ENCODE measurements at regions not wholly inside any gene's neighbourhood (a gene's known extent, or its start where the extent isn't known, plus 50 kb on each side); places are given as distances from the start of the nearest gene placed in this dataset.
"Not testable (repeated sequence)": the region's sequence is repeated elsewhere in the genome, so short reads cannot be mapped to it uniquely, and the experiment has no call there.

DNA sequence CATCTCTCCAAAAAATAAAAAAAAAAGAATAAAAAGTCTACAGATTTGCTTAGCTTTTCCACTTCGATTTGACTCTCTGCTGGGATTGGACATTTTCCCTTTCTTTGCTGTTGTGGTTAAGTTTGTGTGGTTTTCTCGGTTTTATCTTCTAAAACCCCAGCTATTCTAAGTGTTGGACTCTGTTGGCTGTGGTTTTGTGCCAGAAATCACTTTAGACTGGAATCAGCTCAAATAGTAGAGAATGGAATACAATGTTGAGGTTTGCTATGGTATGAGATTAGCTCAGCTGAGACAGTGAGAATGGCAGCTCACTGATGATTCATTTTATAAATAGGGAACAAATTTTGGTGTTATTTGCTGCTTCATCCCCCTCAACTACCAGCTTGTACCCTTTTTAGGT, 116.0 kb downstream of the BUB3 start:
- no peak for DNase-seq (ENCODE audit: low spot score)

DNA sequence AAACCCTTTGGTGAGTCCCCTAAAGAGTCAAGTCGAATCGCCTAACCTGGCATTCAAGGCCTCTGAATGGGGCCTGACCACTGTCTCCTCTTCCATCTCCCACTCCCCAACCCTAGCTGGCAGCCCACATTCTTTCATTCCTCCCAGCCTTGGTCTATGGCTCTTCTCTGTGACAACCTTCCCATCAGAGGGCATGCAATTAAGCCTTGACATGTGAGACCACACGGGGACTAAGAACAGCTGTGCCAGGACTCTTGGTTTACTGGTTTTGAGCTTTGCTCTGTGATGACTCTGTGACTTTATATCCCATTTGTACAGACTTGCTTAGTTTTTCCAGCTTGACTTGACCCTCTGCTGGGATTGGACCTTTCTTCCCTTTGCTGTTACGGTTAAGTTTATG, 116.6 kb downstream of the BUB3 start:
- DNase-seq (ENCODE audit: low spot score): no peak

- DNase-seq (ENCODE audit: low spot score): no peak
These were observed 118.0 kb downstream of the BUB3 start for GRCh38 chr10:123272171-123272570.

DNA sequence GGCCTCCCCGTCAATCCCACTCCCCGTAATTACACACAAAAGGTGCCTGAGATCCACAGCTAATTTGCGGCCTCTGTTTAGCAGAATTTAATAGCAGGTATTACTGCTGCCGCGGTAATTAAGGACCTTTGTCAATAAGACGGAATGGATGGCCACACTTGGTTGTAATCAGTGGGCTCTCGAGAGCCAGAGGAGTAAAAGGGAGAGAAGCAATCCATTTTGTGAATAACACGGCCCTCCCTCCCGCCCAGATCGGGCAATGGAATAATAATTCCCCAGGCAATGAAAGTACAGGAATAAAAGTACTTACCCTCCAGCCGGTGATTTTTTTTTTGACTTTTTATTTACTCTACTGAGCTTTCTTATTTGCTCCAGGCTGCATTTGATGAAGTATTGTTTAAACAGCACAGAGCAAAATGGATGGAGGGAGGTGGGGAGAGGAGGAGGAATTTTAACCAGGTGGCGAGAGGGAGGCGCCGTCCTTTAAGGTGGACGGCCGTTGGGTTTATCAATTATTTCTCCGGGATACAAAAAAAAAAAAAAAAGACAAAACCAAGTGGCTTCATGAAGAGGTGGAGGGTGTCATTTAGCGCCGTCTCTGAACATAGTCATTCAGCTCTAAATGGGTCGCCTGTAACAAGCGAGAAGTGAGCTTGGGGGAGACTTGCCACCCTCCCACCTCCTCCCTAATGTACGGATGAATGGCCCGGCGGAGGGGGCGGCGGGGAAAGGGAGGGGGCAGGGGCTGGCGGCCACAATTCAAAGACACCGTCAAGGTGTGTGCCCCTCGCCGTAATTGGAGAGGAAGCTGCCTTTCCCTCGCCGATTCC, 120.3 kb downstream of the BUB3 start:
- DNase-seq (ENCODE audit: low spot score): no peak

GRCh38 chr10:123275136-123275564, 120.9 kb downstream of the BUB3 start:
- DNase-seq (ENCODE audit: low spot score): no peak

DNA sequence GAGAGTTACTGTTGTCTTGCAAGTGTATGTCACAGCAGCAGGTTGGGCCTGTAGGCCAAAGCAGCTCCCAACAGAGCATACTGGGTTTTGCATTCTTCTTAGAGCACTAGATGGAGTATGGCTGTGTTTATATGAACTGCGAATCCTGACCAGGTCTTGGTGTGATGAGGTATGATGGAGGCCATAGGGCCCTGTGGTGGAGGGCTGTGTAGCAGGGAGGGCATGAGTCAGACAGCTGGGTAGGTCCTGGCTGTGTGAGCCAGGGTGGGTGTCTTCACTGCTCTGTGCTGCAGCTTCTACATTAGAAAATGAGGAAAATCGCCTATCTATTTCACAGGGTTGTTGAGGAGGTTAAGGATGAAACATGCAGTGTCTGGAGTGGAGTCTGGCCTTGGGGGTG, 124.2 kb downstream of the BUB3 start:
- DNase-seq (ENCODE audit: low spot score): no peak

- DNase-seq (ENCODE audit: low spot score): not testable (repeated sequence)
These were observed 129.2 kb downstream of the BUB3 start for GRCh38 chr10:123283371-123283770.

GRCh38 chr10:123284022-123284421, 129.8 kb downstream of the BUB3 start:
- DNase-seq (ENCODE audit: low spot score): no peak

DNA sequence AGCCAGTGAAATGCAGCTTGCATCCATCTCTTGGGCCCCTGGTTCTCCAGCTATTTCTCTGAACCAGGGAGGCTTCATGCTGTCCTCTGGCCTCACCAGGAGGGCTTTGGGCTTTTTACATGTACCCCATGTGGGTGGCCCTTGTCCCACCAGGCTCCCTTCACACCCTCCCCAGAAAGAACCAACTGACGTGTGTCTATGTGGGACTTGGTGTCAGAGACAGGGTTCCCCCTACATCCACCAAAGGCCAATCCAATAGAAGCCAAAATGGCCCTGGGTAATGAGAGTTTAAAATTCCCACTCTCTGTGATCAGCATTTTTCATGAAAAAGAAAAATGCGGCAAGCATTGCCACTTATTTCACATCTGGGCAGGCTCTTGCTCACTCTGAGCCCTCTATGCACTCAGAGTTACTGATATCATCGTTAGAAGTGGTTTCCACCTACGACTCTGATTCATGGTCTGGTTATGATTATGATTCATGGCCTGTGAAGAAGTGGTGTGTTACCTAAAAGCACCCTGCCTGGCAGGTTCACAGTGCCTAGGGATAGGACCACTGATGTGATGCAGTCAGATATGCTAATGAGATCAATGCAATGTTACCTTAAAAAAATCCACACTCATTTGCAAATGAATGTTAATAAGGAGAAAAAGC, 133.5 kb downstream of the BUB3 start:
- no peak for DNase-seq (ENCODE audit: low spot score)

DNA sequence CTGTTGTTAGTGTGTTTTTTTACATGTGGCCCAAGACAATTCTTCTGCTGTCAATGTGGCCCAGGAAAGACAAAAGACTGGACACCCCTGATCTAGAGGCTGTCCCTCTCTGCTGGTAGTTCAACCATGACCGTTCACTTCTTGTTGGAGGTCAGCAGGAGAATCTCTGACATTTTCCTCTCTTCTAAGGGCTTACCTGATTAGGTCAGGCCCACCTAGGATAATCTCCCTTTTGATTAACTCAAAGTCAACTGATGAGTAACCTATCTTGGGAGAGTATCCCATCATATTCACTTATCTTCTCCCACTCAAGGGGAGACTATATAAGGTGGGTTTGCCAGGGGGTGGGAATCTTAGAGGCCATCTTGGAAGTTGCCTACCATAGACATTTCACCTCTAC, 135.2 kb downstream of the BUB3 start:
- DNase-seq (ENCODE audit: low spot score): no peak

DNA sequence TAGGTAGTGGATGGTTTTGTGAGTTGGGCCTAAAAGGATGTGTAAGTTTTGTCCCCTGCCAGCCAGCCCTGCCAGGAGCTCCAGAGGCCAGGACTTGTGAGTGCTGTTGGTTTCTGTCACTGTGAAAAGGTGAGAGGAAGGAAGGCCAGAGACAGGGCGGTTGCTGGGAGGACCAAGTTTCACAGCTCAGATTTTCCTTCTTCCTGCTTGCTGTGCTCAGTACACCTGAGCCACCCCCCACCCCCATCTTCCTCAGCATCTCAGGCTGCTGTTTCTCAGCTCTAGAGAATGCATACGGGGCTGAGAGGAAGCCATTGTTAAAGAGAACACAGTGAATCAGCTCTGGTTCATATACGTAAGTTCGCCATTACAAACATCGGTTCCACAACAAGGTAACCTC, 139.9 kb downstream of the BUB3 start:
- no peak for DNase-seq (ENCODE audit: low spot score)

GRCh38 chr10:123294886-123295285, 140.7 kb downstream of the BUB3 start:
- DNase-seq (ENCODE audit: low spot score): no peak

- DNase-seq (ENCODE audit: low spot score): no peak
These were observed 141.4 kb downstream of the BUB3 start for GRCh38 chr10:123295644-123296043.

GRCh38 chr10:123297175-123297574, 143.0 kb downstream of the BUB3 start:
- no peak for DNase-seq (ENCODE audit: low spot score)

GRCh38 chr10:123298583-123298982, 144.4 kb downstream of the BUB3 start:
- no peak for DNase-seq (ENCODE audit: low spot score)

GRCh38 chr10:123299598-123299997, 145.4 kb downstream of the BUB3 start:
- DNase-seq (ENCODE audit: low spot score): no peak

GRCh38 chr10:123301077-123301857, 147.1 kb downstream of the BUB3 start:
- no peak for DNase-seq (ENCODE audit: low spot score)

DNA sequence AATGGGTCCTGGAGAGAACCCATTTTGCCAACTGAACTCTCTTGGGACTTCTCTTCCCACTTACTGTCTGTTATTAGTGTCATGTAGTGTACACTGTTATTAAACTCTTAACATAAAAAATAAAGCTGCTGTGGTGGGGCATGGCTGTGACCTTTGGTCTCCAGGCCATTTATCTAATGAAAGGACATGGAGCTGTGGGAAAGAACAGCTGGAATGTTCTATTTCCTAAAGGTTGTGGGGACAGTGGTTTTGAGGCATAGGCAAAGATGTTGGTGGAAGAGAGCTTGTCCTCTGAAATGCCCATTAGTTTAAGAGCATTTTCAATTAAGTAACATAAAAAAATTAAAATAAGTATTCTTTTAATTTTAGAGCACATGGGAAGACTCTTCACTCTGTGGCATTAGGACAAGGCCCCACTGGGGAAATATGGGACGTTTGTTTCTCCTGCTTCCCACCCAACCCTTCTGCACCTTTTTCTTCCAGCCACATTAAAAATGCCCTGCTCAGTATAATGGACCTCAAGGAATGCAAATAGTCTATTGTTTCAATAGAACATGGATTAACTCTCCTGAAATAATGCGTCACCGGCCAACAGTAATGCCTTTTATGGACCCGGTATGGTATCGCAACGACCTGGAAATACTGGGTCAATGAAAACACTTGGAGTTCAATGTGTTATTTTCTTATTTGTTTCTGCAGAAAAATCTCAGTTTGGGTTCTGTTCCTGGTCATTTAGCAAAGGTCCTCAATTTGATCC, 149.6 kb downstream of the BUB3 start:
- DNase-seq (ENCODE audit: low spot score): no peak

DNA sequence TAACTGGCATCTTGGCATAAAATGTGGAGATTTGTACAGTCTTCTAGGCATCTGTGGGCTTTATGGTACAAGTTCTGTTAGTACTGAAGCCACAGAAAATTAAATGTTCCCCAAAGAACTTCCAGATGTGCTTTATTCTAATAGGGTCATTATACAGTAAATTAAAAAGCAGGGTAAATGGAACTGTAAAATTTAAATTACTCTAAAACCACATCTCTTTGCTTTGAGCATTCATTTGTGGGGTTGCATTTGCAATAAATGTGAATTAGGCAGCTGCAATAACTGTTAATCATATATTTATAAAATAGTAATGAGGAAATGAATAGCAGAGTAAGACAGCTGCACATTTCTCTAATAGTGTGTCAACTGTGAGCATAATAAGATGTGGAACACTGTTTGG, 151.5 kb downstream of the BUB3 start:
- DNase-seq (ENCODE audit: low spot score): no peak

GRCh38 chr10:123306290-123306689, 152.1 kb downstream of the BUB3 start:
- DNase-seq (ENCODE audit: low spot score): no peak

DNA sequence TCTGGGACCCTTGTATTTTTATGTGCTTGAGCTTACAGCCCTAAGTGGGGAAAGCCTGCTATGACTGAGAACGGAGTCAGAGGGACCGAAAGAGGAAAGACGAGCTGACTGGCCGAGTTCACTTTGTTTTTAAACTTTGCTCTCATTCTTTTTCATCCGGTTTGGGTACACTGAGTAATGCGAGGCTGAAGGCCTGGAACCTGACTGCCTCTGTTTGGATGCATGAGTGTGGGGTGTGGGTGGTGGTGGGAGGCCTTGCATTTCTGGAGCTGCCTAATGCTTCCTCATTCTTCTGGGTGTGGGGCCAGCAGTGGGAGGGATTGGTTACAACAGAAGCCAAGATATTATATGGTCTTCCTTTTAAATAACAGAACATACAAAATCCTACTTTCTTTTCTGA, 155.5 kb downstream of the BUB3 start:
- DNase-seq (ENCODE audit: low spot score): no peak

DNA sequence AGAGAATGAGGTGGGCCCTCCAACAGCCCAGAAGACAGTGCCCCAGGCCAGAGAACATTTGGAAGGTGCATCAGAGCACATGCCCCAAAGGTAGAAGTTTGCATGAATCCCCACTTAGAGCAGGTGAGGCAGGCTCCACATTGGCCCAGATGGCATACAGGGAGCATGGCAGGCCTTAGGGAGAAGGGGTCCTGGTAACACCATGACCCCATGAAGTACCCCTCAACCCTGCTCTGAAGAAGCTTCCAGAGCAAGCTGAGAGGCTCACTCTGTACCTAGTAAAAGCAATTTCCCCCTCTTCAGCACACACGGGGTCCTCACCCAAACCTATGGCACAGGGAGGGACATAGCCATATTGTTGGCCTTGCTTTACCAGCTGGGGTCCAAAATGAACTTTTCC, 162.6 kb downstream of the BUB3 start:
- no peak for DNase-seq (ENCODE audit: low spot score)
